ENCODE measurements at regions not wholly inside any gene's neighbourhood (a gene's known extent, or its start where the extent isn't known, plus 50 kb on each side); places are given as distances from the start of the nearest gene placed in this dataset.

GRCh38 chr4:77481856-77482255 is 123.8 kb upstream of the CXCL13 start:
- TF ChIP-seq POLR2AphosphoS5 (IDR thresholded peaks at IDR 0.05; ENCODE audit: insufficient read depth, low read depth, low read length) (no peak), EZH2 (IDR thresholded peaks at IDR 0.05; ENCODE audit: borderline replicate concordance, low read depth, low read length, severe bottlenecking) (no peak), CTCF (IDR thresholded peaks at IDR 0.05; ENCODE audit: extremely low read depth in 1 of 2, insufficient read depth in 1 of 2, low read depth in 1 of 2, low read length in 2 of 2) (no peak), JUN (IDR thresholded peaks at IDR 0.05; ENCODE audit: borderline replicate concordance, insufficient read depth, insufficient read length, low read depth) (no peak), POLR2A (IDR thresholded peaks at IDR 0.05; ENCODE audit: low read depth, low read length) (no peak), GATA2 (IDR thresholded peaks at IDR 0.05; ENCODE audit: insufficient read depth, insufficient read length, low read depth, low read length) (no peak)

Data from endothelial cell of umbilical vein (primary cell).